Esophagus muscularis mucosa (tissue), 4 donors: ENCODE measurements at regions not wholly inside any gene's neighbourhood (a gene's known extent, or its start where the extent isn't known, plus 50 kb on each side); places are given as distances from the start of the nearest gene placed in this dataset.

ENCODE experiments used
- DNase-seq: peaks from one replicate; pipeline ENCODE4 v3.0.0-alpha.2; 2017; ENCODE audit errors: extremely low spot score
- H3K27ac ChIP-seq, 4 donors: fragments of 200-600 bp; sonication (generic); replicated peaks in 1 of 4; 1 replicate in 3 of 4; 2 replicates in 1 of 4; pipeline ENCODE4 v1.5.1; 2016 to 2019; ENCODE audit warnings: mild to moderate bottlenecking in 1 of 4
- H3K27me3 ChIP-seq, 4 donors: fragments of 200-600 bp; sonication (generic); one replicate each; pipeline versions ENCODE4 v1.5.1 to v1.6.0; 2016 to 2019
- H3K36me3 ChIP-seq, 4 donors: fragments of 200-600 bp; sonication (generic); one replicate each; pipeline ENCODE4 v1.5.1; 2016 to 2019
- H3K4me1 ChIP-seq, 4 donors: fragments of 200-600 bp; sonication (generic); one replicate each; pipeline ENCODE4 v1.5.1; 2016 to 2019
- H3K4me3 ChIP-seq, 4 donors: fragments of 200-600 bp; sonication (generic); 1 replicate in 2 of 4; 2 replicates in 2 of 4; pipeline ENCODE4 v1.5.1; 2016 to 2019; ENCODE audit warnings: mild to moderate bottlenecking in 4 of 4, moderate library complexity in 1 of 4
- H3K9me3 ChIP-seq, 4 donors: fragments of 200-600 bp; sonication (generic); 1 replicate in 3 of 4; 2 replicates in 1 of 4; pipeline ENCODE4 v1.5.1; 2016 to 2019
- EP300 ChIP-seq: sonication (generic); formaldehyde crosslinking; IDR thresholded peaks from one replicate; pipeline ENCODE4 v1.6.1; 2017; ENCODE audit warnings: antibody characterized with exemption
- POLR2A ChIP-seq: fragments of 450-650 bp; IDR thresholded peaks from one replicate; pipeline ENCODE4 v1.6.1; 2017; ENCODE audit warnings: antibody characterized with exemption, moderate library complexity, mild to moderate bottlenecking, low read depth
- POLR2AphosphoS5 ChIP-seq, 2 donors: sonication (generic); formaldehyde crosslinking; IDR thresholded peaks; one replicate each; pipeline ENCODE4 v1.6.1; 2017; ENCODE audit warnings: antibody characterized with exemption in 2 of 2
- whole genome bisulfite sequencing: methylation state at CpG from one replicate; pipeline ENCODE4 v1.1.5; 2018; 5-methylcytosine and 5-hydroxymethylcytosine counted together
- intact Hi-C: fragments of 100-400 bp; cut with DNase I; formaldehyde crosslinking; loops from one replicate; pipeline ENCODE4 v1.15.1; 2023
- TF ChIP-seq, protein P1 (sequence below), 3 experiments: fragments of 200-600 bp in 2 of 3; fragments of 450-650 bp in 1 of 3; sonication (generic) in 2 of 3; IDR thresholded peaks; one replicate each; pipeline ENCODE4 v1.5.1; 2017 to 2019; ENCODE audit warnings: antibody characterized with exemption in 3 of 3, mild to moderate bottlenecking in 2 of 3, moderate library complexity in 1 of 3

DNA sequence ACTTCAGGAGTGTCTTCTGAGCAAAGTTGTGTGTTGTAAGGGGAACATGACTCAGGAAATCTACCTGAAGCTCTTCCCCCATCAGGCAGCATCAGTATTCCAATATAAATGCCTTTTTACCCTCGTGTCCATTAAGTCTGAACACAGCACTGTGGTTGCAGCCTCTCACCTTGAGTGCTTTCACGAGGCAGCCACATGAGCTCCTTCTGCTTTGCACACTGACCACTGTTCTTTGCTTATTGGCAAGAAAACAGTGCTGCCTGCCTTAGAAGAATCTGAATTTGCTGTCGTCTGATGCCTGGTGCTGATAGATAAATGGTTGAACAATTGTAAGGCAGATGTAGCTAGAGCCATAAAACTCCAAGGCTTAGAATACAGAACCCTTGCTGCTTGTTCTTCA lies 139.6 kb upstream of the WDR1 start:
- Histone ChIP-seq H3K27ac (no peak overlapping the region), H3K36me3 (no peaks in the 10 kb centered on the region), H3K9me3 (no peaks in the 10 kb centered on the region), H3K4me1 (no peaks in the 10 kb centered on the region), H3K27me3 (no peaks in the 10 kb centered on the region), H3K4me3 (no peak overlapping the region)
- no peak for DNase-seq
- TF ChIP-seq, protein P1, sequence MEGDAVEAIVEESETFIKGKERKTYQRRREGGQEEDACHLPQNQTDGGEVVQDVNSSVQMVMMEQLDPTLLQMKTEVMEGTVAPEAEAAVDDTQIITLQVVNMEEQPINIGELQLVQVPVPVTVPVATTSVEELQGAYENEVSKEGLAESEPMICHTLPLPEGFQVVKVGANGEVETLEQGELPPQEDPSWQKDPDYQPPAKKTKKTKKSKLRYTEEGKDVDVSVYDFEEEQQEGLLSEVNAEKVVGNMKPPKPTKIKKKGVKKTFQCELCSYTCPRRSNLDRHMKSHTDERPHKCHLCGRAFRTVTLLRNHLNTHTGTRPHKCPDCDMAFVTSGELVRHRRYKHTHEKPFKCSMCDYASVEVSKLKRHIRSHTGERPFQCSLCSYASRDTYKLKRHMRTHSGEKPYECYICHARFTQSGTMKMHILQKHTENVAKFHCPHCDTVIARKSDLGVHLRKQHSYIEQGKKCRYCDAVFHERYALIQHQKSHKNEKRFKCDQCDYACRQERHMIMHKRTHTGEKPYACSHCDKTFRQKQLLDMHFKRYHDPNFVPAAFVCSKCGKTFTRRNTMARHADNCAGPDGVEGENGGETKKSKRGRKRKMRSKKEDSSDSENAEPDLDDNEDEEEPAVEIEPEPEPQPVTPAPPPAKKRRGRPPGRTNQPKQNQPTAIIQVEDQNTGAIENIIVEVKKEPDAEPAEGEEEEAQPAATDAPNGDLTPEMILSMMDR (IDR thresholded peaks at IDR 0.05): no peak
- no peak for TF ChIP-seq POLR2A
- 53% methylated on average over 3 of the region's 3 CpGs for WGBS
- intact Hi-C loops: no loop called here

DNA sequence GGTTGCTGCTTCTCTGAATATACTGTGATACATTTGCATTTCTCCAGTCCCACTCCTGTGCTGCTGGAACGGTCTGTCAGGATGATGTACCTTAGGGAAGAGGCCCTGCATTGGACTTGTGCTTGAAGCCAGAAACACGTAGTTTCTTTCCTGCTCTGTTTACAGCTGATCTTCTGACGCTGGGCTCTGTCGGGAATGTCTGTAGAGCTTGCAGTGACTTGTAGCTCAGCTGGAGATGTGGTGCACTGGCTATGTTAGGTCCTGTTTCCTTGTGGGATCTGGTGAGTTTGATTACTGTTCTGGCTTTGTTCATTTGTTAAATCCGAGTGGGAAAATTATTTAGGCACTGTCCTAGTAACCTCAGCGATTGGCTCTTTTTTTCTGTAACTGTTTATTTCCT lies 137.2 kb upstream of the WDR1 start:
- Histone ChIP-seq H3K9me3 (no peaks in the 10 kb centered on the region), H3K36me3 (no peaks in the 10 kb centered on the region), H3K27ac (no peak overlapping the region), H3K4me3 (no peak overlapping the region), H3K27me3 (no peaks in the 10 kb centered on the region), H3K4me1 (no peaks in the 10 kb centered on the region)
- TF ChIP-seq EP300 (no peak), POLR2AphosphoS5 (IDR thresholded peaks at IDR 0.05) (peak in 1 of 2 donors; percentile 13)
- WGBS: 63% methylated on average over 3 of the region's 6 CpGs
- no peak for DNase-seq
- intact Hi-C loops: no loop called here

GRCh38 chr4:10245751-10246150 lies 129.2 kb upstream of the WDR1 start:
- Histone ChIP-seq H3K36me3 (no peaks in the 10 kb centered on the region), H3K4me1 (no peaks in the 10 kb centered on the region), H3K9me3 (no peaks in the 10 kb centered on the region), H3K27ac (no peak overlapping the region), H3K27me3 (no peaks in the 10 kb centered on the region), H3K4me3 (no peak overlapping the region)
- 82% methylated on average over 7 of the region's 7 CpGs for WGBS
- intact Hi-C loops: no loop called here
- TF ChIP-seq POLR2A (no peak), POLR2AphosphoS5 (IDR thresholded peaks at IDR 0.05) (no peak), EP300 (no peak)
- TF ChIP-seq, protein P1 (IDR thresholded peaks at IDR 0.05): no peak
- no peak for DNase-seq

GRCh38 chr4:10243856-10244255 lies 127.3 kb upstream of the WDR1 start:
- Histone ChIP-seq H3K36me3 (no peaks in the 10 kb centered on the region), H3K4me1 (no peaks in the 10 kb centered on the region), H3K9me3 (no peaks in the 10 kb centered on the region), H3K4me3 (no peak overlapping the region), H3K27me3 (no peaks in the 10 kb centered on the region), H3K27ac (no peak overlapping the region)
- intact Hi-C loops: no loop called here
- TF ChIP-seq EP300 (no peak), POLR2AphosphoS5 (IDR thresholded peaks at IDR 0.05) (no peak), POLR2A (no peak)
- TF ChIP-seq, protein P1 (IDR thresholded peaks at IDR 0.05): no peak
- WGBS: 95% methylated on average over 2 of the region's 2 CpGs
- DNase-seq: peak; percentile 55

DNA sequence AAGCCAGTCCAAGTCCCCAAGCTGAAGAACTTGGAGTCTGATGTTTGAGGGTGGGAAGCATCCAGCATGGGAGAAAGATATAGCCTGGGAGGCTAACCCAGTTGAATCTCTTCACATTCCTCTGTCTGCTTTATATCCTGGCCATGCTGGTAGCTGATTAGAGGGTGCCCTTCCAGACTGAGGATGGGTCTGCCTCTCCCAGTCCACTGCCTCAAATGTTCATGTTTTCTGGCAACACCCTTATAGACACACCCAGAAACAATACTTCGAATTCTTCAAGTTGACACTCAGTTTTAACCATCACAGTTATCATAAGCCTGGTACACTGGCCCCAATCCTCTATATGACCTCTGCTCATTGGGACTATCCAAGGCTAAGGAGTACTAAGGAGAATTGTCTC lies 124.1 kb upstream of the WDR1 start:
- WGBS: 22% methylated on average over 1 of the region's 1 CpG
- TF ChIP-seq, protein P1 (IDR thresholded peaks at IDR 0.05): no peak
- TF ChIP-seq EP300: no peak
- TF ChIP-seq POLR2AphosphoS5 (IDR thresholded peaks at IDR 0.05): no peak
- no peak for TF ChIP-seq POLR2A
- intact Hi-C loops: no loop called here

More for the DNA sequence above, 124.1 kb upstream of the WDR1 start:
- DNase-seq: no peak
- Histone ChIP-seq H3K36me3 (no peaks in the 10 kb centered on the region), H3K4me1 (no peaks in the 10 kb centered on the region), H3K4me3 (no peak overlapping the region), H3K9me3 (no peaks in the 10 kb centered on the region), H3K27me3 (no peaks in the 10 kb centered on the region), H3K27ac (no peak overlapping the region)
